MM.1S (cell line): ENCODE measurements at regions not wholly inside any gene's neighbourhood (a gene's known extent, or its start where the extent isn't known, plus 50 kb on each side); places are given as distances from the start of the nearest gene placed in this dataset.

ENCODE experiments used
- EZH2 ChIP-seq: fragments of 300-600 bp; sonication (generic); optimal IDR thresholded peaks from 2 replicates; pipeline ENCODE3; 2017; ENCODE audit warnings: low read depth, mild to moderate bottlenecking, antibody characterized with exemption, low read length, mixed read lengths
- EZH2phosphoT487 ChIP-seq: fragments of 300-600 bp; sonication (generic); IDR thresholded peaks from 2 replicates; pipeline ENCODE4 v1.6.1; 2018; ENCODE audit warnings: antibody characterized with exemption, low read length
- TF ChIP-seq, protein P1 (sequence below): fragments of 300-600 bp; sonication (generic); IDR thresholded peaks from 2 replicates; pipeline ENCODE4 v1.5.1; 2016; ENCODE audit warnings: antibody characterized with exemption, low read length, mixed read lengths

GRCh38 chr13:27001705-27002104 is 169.9 kb downstream of the USP12 start:
- TF ChIP-seq, protein P1, sequence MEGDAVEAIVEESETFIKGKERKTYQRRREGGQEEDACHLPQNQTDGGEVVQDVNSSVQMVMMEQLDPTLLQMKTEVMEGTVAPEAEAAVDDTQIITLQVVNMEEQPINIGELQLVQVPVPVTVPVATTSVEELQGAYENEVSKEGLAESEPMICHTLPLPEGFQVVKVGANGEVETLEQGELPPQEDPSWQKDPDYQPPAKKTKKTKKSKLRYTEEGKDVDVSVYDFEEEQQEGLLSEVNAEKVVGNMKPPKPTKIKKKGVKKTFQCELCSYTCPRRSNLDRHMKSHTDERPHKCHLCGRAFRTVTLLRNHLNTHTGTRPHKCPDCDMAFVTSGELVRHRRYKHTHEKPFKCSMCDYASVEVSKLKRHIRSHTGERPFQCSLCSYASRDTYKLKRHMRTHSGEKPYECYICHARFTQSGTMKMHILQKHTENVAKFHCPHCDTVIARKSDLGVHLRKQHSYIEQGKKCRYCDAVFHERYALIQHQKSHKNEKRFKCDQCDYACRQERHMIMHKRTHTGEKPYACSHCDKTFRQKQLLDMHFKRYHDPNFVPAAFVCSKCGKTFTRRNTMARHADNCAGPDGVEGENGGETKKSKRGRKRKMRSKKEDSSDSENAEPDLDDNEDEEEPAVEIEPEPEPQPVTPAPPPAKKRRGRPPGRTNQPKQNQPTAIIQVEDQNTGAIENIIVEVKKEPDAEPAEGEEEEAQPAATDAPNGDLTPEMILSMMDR: no peak
- TF ChIP-seq EZH2: no peak
- TF ChIP-seq EZH2phosphoT487: no peak
